Esophagus squamous epithelium (tissue), 5 donors: ENCODE measurements at regions not wholly inside any gene's neighbourhood (a gene's known extent, or its start where the extent isn't known, plus 50 kb on each side); places are given as distances from the start of the nearest gene placed in this dataset.

ENCODE experiments used
- DNase-seq: peaks from one replicate; lab custom pipeline; 2025; lab: John Stamatoyannopoulos, UW
- H3K27ac ChIP-seq, 4 donors: fragments of 200-600 bp; sonication (generic); one replicate each; pipeline ENCODE4 v1.5.1; 2016 to 2019; ENCODE audit warnings: mild to moderate bottlenecking in 1 of 4
- H3K27me3 ChIP-seq, 4 donors: fragments of 200-600 bp; sonication (generic); 1 replicate in 3 of 4; 2 replicates in 1 of 4; pipeline versions ENCODE4 v1.5.1 to v1.6.0; 2017 to 2021; ENCODE audit warnings: antibody characterized with exemption in 1 of 4
- H3K36me3 ChIP-seq, 3 donors: fragments of 200-600 bp; sonication (generic); one replicate each; pipeline ENCODE4 v1.5.1; 2016 to 2019
- H3K4me1 ChIP-seq, 3 donors: fragments of 200-600 bp; sonication (generic); one replicate each; pipeline ENCODE4 v1.5.1; 2017 to 2019
- H3K4me3 ChIP-seq, 4 donors: fragments of 200-600 bp; sonication (generic); 1 replicate in 3 of 4; 2 replicates in 1 of 4; pipeline ENCODE4 v1.5.1; 2016 to 2019; ENCODE audit warnings: mild to moderate bottlenecking in 2 of 4, moderate library complexity in 1 of 4
- H3K9me3 ChIP-seq, 3 donors: fragments of 200-600 bp; sonication (generic); one replicate each; pipeline ENCODE4 v1.5.1; 2016 to 2019
- CTCF ChIP-seq, 6 experiments: fragments of 450-650 bp in 4 of 6; fragments of 200-600 bp in 2 of 6; sonication (generic) in 2 of 6; IDR thresholded peaks; one replicate each; pipeline ENCODE4 v1.5.1; 2016 to 2019; ENCODE audit warnings: antibody characterized with exemption in 6 of 6, mild to moderate bottlenecking in 4 of 6, moderate library complexity in 4 of 6
- POLR2A ChIP-seq, 4 donors: fragments of 450-650 bp; IDR thresholded peaks; one replicate each; pipeline ENCODE4 v1.6.1; 2017; ENCODE audit warnings: antibody characterized with exemption in 4 of 4, mild to moderate bottlenecking in 4 of 4, moderate library complexity in 3 of 4
- WGBS, 2 donors: methylation state at CpG; one replicate each; pipeline ENCODE4 v1.1.5; 2018; 5-methylcytosine and 5-hydroxymethylcytosine counted together
- intact Hi-C: fragments of 100-400 bp; cut with DNase I; formaldehyde crosslinking; loops from one replicate; pipeline ENCODE4 v1.15.0; 2022
- donor health status: DM: yes; HTN: yes; CAD: no.

- Histone ChIP-seq H3K4me3 (no peak overlapping the region), H3K9me3 (peaks cover 0 to 6% (median 0%) of the 10 kb centered on the region in 3 donors), H3K27ac (no peak overlapping the region), H3K27me3 (no peaks in the 10 kb centered on the region), H3K36me3 (no peaks in the 10 kb centered on the region), H3K4me1 (no peaks in the 10 kb centered on the region)
- intact Hi-C loops = no loop called here
- DNase-seq = no peak
- TF ChIP-seq POLR2A (IDR thresholded peaks at IDR 0.05) = no peak
- no peak for TF ChIP-seq CTCF (IDR thresholded peaks at IDR 0.05)
Measured at GRCh38 chr5:86112249-86112648, 505.5 kb upstream of the COX7C start.

GRCh38 chr5:86115164-86115563, 502.6 kb upstream of the COX7C start:
- intact Hi-C loops = no loop called here
- Histone ChIP-seq H3K9me3 (no peaks in the 10 kb centered on the region), H3K27ac (no peak overlapping the region), H3K4me3 (no peak overlapping the region), H3K4me1 (no peaks in the 10 kb centered on the region), H3K36me3 (no peaks in the 10 kb centered on the region), H3K27me3 (no peaks in the 10 kb centered on the region)
- DNase-seq = no peak
- 70 to 86% methylated on average over 1 of the region's 1 CpG for WGBS, 2 donors
- no peak for TF ChIP-seq POLR2A (IDR thresholded peaks at IDR 0.05)
- no peak for TF ChIP-seq CTCF (IDR thresholded peaks at IDR 0.05)

- TF ChIP-seq CTCF (IDR thresholded peaks at IDR 0.05) (no peak), POLR2A (IDR thresholded peaks at IDR 0.05) (no peak)
- DNase-seq = no peak
- no peaks in the 10 kb centered on the region for H3K9me3 ChIP-seq
- WGBS, 2 donors = 16 to 33% methylated on average over 1 of the region's 1 CpG
- H3K27me3 ChIP-seq = no peaks in the 10 kb centered on the region
- H3K27ac ChIP-seq = no peak overlapping the region
- H3K4me3 ChIP-seq = no peak overlapping the region
- H3K36me3 ChIP-seq = no peaks in the 10 kb centered on the region
- no peaks in the 10 kb centered on the region for H3K4me1 ChIP-seq
- intact Hi-C loops = no loop called here
Measured at GRCh38 chr5:86118542-86118941, 499.2 kb upstream of the COX7C start.

GRCh38 chr5:86124333-86124732, 493.4 kb upstream of the COX7C start:
- H3K4me1 ChIP-seq = no peaks in the 10 kb centered on the region
- H3K9me3 ChIP-seq = no peaks in the 10 kb centered on the region
- no peak overlapping the region for H3K4me3 ChIP-seq
- DNase-seq = no peak
- intact Hi-C loops = no loop called here
- H3K27me3 ChIP-seq = no peaks in the 10 kb centered on the region
- TF ChIP-seq CTCF (IDR thresholded peaks at IDR 0.05) (no peak), POLR2A (IDR thresholded peaks at IDR 0.05) (no peak)
- 77 to 87% methylated on average over 3 of the region's 3 CpGs for WGBS, 2 donors
- H3K36me3 ChIP-seq = no peaks in the 10 kb centered on the region
- H3K27ac ChIP-seq = no peak overlapping the region

- intact Hi-C loops = no loop called here
- no peaks in the 10 kb centered on the region for H3K9me3 ChIP-seq
Measured at GRCh38 chr5:86125731-86126601, 491.8 kb upstream of the COX7C start.

More at GRCh38 chr5:86125731-86126601, 491.8 kb upstream of the COX7C start:
- WGBS, 2 donors = 48 to 51% methylated on average over 2 of the region's 2 CpGs
- H3K27ac ChIP-seq = no peak overlapping the region
- no peaks in the 10 kb centered on the region for H3K4me1 ChIP-seq
- TF ChIP-seq CTCF (IDR thresholded peaks at IDR 0.05) (no peak), POLR2A (IDR thresholded peaks at IDR 0.05) (no peak)
- no peaks in the 10 kb centered on the region for H3K36me3 ChIP-seq
- no peak for DNase-seq
- H3K27me3 ChIP-seq = no peaks in the 10 kb centered on the region
- no peak overlapping the region for H3K4me3 ChIP-seq
